ENCODE measurements at regions not wholly inside any gene's neighbourhood (a gene's known extent, or its start where the extent isn't known, plus 50 kb on each side); places are given as distances from the start of the nearest gene placed in this dataset.

DNA sequence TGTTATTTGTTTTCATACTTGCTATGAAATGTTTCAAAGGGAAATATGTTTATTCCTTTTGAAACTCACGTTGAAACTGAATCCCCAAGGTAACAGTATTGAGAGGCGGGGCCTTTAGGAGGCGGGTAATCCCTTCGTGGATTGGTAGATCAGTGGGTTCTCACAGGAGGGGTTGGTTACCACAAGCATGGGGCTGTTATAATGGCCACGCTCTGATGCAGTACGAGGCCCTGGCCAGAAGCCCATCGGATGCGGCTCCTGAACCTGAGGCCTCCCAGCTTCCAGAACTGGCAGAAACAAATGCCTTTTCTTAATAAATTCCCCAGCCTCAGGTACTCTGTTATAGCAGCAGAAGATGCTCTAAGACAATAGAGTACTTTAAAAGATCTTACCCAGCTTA lies 135.7 kb downstream of the ASB1 start:
- no peak for DNase-seq (ENCODE audit: low read depth in 1 of 2, low spot score in 1 of 2)
- 0 out of 3 replicates have a peak, but pooled peaks cover 3% of the 10 kb centered on the region for H3K9me3 ChIP-seq
- ChIA-PET CTCF (interaction anchor here (0.6 to 1.0 kb wide), 2 partner anchors 33 to 343 kb away, joined by 3 read pairs; no protein-coding TSS in a partner anchor), POLR2A (no interaction called here)
- H3K4me1 ChIP-seq, result peaks cover 29% of the 10 kb centered on the region
- TF ChIP-seq CHD4 (IDR thresholded peaks at IDR 0.05; ENCODE audit: borderline replicate concordance) (no peak), RFX5 (IDR thresholded peaks at IDR 0.05) (no peak), RNF2 (IDR thresholded peaks at IDR 0.05; ENCODE audit: borderline replicate concordance, low read depth) (no peak), CBX2 (IDR thresholded peaks at IDR 0.05; ENCODE audit: borderline replicate concordance, low read depth) (no peak), EP300 (IDR thresholded peaks at IDR 0.05) (no peak), NR3C1 (IDR thresholded peaks at IDR 0.05) (no peak), ZC3H11A (IDR thresholded peaks at IDR 0.05) (no peak), BHLHE40 (IDR thresholded peaks at IDR 0.05; ENCODE audit: low read depth, low read length) (no peak), TP53 (CRISPR knock-in tag; IDR thresholded peaks at IDR 0.05) (no peak), SMC3 (IDR thresholded peaks at IDR 0.05) (no peak), RAD21 (conservative IDR thresholded peaks at IDR 0.05 in 1 of 2, IDR thresholded peaks at IDR 0.05 in 1 of 2) (no peak), FOXS1 (CRISPR knock-in tag; IDR thresholded peaks at IDR 0.05) (no peak), HDAC2 (IDR thresholded peaks at IDR 0.05) (no peak), HES2 (IDR thresholded peaks at IDR 0.05) (no peak)
- TF ChIP-seq, protein P1, sequence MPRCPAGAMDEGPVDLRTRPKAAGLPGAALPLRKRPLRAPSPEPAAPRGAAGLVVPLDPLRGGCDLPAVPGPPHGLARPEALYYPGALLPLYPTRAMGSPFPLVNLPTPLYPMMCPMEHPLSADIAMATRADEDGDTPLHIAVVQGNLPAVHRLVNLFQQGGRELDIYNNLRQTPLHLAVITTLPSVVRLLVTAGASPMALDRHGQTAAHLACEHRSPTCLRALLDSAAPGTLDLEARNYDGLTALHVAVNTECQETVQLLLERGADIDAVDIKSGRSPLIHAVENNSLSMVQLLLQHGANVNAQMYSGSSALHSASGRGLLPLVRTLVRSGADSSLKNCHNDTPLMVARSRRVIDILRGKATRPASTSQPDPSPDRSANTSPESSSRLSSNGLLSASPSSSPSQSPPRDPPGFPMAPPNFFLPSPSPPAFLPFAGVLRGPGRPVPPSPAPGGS (IDR thresholded peaks at IDR 0.05), result no peak
- no peak overlapping the region for H3K4me2 ChIP-seq
- 89% methylated on average over 8 of the region's 8 CpGs for WGBS (ENCODE audit: missing lambda C conversion rate)
- peak overlapping the region in 1 of 2 experiments; percentile 22; a peak in 1 of 6 replicates for H3K27ac ChIP-seq
- FAIRE-seq, result no peak
- H3K4me3 ChIP-seq, result no peak overlapping the region
- no peak for ATAC-seq

DNA sequence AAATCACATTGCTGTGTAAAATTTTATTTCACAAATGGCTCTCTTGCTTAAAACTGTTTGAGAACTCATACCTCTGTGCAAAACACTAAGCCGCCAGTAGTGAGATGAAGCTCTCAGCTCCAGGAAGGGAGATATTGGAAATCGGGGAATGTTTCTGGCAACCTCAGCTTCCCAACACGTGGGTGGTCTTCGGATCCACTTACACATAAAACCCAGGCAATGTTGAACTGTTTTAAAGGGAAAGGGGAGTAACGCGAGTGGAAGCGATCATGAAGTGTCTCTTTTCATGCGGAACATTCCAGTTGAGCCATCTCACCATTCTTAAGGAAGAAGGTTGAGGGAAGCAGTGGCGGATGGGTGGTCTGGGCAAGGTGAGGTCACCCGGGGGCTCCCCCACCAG lies 136.8 kb downstream of the ASB1 start:
- 69% methylated on average over 10 of the region's 10 CpGs for WGBS (ENCODE audit: missing lambda C conversion rate)
- Histone ChIP-seq H3K4me1 (peaks cover 32% of the 10 kb centered on the region), H3K9me3 (0 out of 3 replicates have a peak, but pooled peaks cover 3% of the 10 kb centered on the region), H3K27ac (0 out of 6 replicates have a peak overlapping the region, but pooled peaks of 1 of the 2 experiments have one; percentile 31), H3K4me3 (no peak overlapping the region), H3K4me2 (no peak overlapping the region)
- FAIRE-seq (no peak), ATAC-seq (no peak), DNase-seq (ENCODE audit: low read depth in 1 of 2, low spot score in 1 of 2) (no peak)
- TF ChIP-seq PHF8 (IDR thresholded peaks at IDR 0.05; ENCODE audit: borderline replicate concordance, low read depth) (no peak), JUNB (IDR thresholded peaks at IDR 0.05) (no peak), POLR2AphosphoS2 (conservative IDR thresholded peaks at IDR 0.05; ENCODE audit: low read length) (no peak), CEBPB (IDR thresholded peaks at IDR 0.05) (no peak), MYC (IDR thresholded peaks at IDR 0.05; ENCODE audit: borderline replicate concordance, low read length) (no peak), HOXA7 (CRISPR knock-in tag; IDR thresholded peaks at IDR 0.05) (no peak), NR3C1 (IDR thresholded peaks at IDR 0.05) (no peak), EP300 (IDR thresholded peaks at IDR 0.05) (no peak), ZFP36 (IDR thresholded peaks at IDR 0.05; ENCODE audit: borderline replicate concordance, partially characterized antibody) (no peak), HEYL (CRISPR knock-in tag; IDR thresholded peaks at IDR 0.05) (no peak), FOXS1 (CRISPR knock-in tag; IDR thresholded peaks at IDR 0.05) (no peak), MAZ (IDR thresholded peaks at IDR 0.05; ENCODE audit: borderline replicate concordance, low read depth, low read length) (no peak), TP53 (CRISPR knock-in tag; IDR thresholded peaks at IDR 0.05) (no peak), USF2 (IDR thresholded peaks at IDR 0.05) (no peak)
- TF ChIP-seq, protein P2, sequence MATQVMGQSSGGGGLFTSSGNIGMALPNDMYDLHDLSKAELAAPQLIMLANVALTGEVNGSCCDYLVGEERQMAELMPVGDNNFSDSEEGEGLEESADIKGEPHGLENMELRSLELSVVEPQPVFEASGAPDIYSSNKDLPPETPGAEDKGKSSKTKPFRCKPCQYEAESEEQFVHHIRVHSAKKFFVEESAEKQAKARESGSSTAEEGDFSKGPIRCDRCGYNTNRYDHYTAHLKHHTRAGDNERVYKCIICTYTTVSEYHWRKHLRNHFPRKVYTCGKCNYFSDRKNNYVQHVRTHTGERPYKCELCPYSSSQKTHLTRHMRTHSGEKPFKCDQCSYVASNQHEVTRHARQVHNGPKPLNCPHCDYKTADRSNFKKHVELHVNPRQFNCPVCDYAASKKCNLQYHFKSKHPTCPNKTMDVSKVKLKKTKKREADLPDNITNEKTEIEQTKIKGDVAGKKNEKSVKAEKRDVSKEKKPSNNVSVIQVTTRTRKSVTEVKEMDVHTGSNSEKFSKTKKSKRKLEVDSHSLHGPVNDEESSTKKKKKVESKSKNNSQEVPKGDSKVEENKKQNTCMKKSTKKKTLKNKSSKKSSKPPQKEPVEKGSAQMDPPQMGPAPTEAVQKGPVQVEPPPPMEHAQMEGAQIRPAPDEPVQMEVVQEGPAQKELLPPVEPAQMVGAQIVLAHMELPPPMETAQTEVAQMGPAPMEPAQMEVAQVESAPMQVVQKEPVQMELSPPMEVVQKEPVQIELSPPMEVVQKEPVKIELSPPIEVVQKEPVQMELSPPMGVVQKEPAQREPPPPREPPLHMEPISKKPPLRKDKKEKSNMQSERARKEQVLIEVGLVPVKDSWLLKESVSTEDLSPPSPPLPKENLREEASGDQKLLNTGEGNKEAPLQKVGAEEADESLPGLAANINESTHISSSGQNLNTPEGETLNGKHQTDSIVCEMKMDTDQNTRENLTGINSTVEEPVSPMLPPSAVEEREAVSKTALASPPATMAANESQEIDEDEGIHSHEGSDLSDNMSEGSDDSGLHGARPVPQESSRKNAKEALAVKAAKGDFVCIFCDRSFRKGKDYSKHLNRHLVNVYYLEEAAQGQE (IDR thresholded peaks at IDR 0.05), result no peak
- POLR2A ChIA-PET, result no interaction called here
- CTCF ChIA-PET, result no interaction called here

Measured in A549 (cell line).